ENCODE measurements at regions not wholly inside any gene's neighbourhood (a gene's known extent, or its start where the extent isn't known, plus 50 kb on each side); places are given as distances from the start of the nearest gene placed in this dataset.

DNA sequence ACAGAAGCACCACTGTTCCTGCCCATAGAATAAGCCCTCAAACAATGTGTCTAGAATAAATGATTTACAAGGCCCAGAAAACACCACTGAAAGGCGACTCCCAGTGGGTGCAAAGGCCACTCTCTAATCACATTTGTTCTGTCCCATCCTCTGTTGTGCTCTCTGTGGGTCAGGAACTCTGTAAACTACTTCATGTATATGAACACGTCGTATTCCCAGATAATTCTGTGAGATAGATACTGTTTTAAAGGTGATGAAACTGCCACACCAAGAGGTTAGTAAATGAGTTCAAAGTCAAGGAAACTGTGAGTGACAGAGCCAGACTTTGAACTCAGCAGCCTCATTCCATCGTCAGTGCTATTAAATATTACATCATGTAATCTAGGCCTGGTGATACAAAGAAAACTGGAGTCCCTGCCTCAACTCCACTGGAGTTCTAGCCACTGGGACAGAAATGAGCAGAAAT, 269.7 kb upstream of the DCC start (continued):
- TF ChIP-seq, protein P1, sequence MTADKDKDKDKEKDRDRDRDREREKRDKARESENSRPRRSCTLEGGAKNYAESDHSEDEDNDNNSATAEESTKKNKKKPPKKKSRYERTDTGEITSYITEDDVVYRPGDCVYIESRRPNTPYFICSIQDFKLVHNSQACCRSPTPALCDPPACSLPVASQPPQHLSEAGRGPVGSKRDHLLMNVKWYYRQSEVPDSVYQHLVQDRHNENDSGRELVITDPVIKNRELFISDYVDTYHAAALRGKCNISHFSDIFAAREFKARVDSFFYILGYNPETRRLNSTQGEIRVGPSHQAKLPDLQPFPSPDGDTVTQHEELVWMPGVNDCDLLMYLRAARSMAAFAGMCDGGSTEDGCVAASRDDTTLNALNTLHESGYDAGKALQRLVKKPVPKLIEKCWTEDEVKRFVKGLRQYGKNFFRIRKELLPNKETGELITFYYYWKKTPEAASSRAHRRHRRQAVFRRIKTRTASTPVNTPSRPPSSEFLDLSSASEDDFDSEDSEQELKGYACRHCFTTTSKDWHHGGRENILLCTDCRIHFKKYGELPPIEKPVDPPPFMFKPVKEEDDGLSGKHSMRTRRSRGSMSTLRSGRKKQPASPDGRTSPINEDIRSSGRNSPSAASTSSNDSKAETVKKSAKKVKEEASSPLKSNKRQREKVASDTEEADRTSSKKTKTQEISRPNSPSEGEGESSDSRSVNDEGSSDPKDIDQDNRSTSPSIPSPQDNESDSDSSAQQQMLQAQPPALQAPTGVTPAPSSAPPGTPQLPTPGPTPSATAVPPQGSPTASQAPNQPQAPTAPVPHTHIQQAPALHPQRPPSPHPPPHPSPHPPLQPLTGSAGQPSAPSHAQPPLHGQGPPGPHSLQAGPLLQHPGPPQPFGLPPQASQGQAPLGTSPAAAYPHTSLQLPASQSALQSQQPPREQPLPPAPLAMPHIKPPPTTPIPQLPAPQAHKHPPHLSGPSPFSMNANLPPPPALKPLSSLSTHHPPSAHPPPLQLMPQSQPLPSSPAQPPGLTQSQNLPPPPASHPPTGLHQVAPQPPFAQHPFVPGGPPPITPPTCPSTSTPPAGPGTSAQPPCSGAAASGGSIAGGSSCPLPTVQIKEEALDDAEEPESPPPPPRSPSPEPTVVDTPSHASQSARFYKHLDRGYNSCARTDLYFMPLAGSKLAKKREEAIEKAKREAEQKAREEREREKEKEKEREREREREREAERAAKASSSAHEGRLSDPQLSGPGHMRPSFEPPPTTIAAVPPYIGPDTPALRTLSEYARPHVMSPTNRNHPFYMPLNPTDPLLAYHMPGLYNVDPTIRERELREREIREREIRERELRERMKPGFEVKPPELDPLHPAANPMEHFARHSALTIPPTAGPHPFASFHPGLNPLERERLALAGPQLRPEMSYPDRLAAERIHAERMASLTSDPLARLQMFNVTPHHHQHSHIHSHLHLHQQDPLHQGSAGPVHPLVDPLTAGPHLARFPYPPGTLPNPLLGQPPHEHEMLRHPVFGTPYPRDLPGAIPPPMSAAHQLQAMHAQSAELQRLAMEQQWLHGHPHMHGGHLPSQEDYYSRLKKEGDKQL (CRISPR knock-in tag; IDR thresholded peaks at IDR 0.05; ENCODE audit: low read depth): peak; percentile 33; the same call in 1 of the 2 replicates
- TF ChIP-seq RFXAP (CRISPR knock-in tag; IDR thresholded peaks at IDR 0.05; ENCODE audit: borderline replicate concordance): no peak
- TF ChIP-seq, protein P2, sequence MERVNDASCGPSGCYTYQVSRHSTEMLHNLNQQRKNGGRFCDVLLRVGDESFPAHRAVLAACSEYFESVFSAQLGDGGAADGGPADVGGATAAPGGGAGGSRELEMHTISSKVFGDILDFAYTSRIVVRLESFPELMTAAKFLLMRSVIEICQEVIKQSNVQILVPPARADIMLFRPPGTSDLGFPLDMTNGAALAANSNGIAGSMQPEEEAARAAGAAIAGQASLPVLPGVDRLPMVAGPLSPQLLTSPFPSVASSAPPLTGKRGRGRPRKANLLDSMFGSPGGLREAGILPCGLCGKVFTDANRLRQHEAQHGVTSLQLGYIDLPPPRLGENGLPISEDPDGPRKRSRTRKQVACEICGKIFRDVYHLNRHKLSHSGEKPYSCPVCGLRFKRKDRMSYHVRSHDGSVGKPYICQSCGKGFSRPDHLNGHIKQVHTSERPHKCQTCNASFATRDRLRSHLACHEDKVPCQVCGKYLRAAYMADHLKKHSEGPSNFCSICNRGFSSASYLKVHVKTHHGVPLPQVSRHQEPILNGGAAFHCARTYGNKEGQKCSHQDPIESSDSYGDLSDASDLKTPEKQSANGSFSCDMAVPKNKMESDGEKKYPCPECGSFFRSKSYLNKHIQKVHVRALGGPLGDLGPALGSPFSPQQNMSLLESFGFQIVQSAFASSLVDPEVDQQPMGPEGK (CRISPR knock-in tag; IDR thresholded peaks at IDR 0.05): peak; percentile 31; the same call in 1 of the 2 replicates
- TF ChIP-seq SALL2 (CRISPR knock-in tag; IDR thresholded peaks at IDR 0.05): peak; percentile 55; the same call in 1 of the 2 replicates
- no peak for TF ChIP-seq ZNF747 (CRISPR knock-in tag; IDR thresholded peaks at IDR 0.05; ENCODE audit: borderline replicate concordance)
- no peak for TF ChIP-seq RFX1 (IDR thresholded peaks at IDR 0.05)
- TF ChIP-seq, protein P3, sequence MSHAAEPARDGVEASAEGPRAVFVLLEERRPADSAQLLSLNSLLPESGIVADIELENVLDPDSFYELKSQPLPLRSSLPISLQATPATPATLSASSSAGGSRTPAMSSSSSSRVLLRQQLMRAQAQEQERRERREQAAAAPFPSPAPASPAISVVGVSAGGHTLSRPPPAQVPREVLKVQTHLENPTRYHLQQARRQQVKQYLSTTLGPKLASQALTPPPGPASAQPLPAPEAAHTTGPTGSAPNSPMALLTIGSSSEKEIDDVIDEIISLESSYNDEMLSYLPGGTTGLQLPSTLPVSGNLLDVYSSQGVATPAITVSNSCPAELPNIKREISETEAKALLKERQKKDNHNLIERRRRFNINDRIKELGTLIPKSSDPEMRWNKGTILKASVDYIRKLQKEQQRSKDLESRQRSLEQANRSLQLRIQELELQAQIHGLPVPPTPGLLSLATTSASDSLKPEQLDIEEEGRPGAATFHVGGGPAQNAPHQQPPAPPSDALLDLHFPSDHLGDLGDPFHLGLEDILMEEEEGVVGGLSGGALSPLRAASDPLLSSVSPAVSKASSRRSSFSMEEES (CRISPR knock-in tag; IDR thresholded peaks at IDR 0.05): peak; percentile 39; the same call in 1 of the 2 replicates
- TF ChIP-seq YEATS2 (CRISPR knock-in tag; IDR thresholded peaks at IDR 0.05; ENCODE audit: borderline replicate concordance): peak; percentile 16; the same call in 1 of the 2 replicates
- no peak for TF ChIP-seq SAFB2 (CRISPR knock-in tag; IDR thresholded peaks at IDR 0.05; ENCODE audit: borderline replicate concordance, low read depth)
- TF ChIP-seq ZBTB8A (CRISPR knock-in tag; IDR thresholded peaks at IDR 0.05; ENCODE audit: borderline replicate concordance, low read depth): no peak
- TF ChIP-seq ZBTB21 (CRISPR knock-in tag; IDR thresholded peaks at IDR 0.05): peak; percentile 38; the same call in 1 of the 2 replicates
- TF ChIP-seq, protein P4, sequence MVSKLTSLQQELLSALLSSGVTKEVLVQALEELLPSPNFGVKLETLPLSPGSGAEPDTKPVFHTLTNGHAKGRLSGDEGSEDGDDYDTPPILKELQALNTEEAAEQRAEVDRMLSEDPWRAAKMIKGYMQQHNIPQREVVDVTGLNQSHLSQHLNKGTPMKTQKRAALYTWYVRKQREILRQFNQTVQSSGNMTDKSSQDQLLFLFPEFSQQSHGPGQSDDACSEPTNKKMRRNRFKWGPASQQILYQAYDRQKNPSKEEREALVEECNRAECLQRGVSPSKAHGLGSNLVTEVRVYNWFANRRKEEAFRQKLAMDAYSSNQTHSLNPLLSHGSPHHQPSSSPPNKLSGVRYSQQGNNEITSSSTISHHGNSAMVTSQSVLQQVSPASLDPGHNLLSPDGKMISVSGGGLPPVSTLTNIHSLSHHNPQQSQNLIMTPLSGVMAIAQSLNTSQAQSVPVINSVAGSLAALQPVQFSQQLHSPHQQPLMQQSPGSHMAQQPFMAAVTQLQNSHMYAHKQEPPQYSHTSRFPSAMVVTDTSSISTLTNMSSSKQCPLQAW (CRISPR knock-in tag; IDR thresholded peaks at IDR 0.05): peak; percentile 98
- no peak for TF ChIP-seq DNMT3B (CRISPR knock-in tag; conservative IDR thresholded peaks at IDR 0.05)
- TF ChIP-seq TBX2 (CRISPR knock-in tag; IDR thresholded peaks at IDR 0.05; ENCODE audit: borderline replicate concordance): peak; percentile 97
- TF ChIP-seq SOX6 (IDR thresholded peaks at IDR 0.05): no peak
- peak; percentile 99 for TF ChIP-seq SOX6 (CRISPR knock-in tag; IDR thresholded peaks at IDR 0.05)
- peak; percentile 83; the same call in 1 of the 2 replicates for TF ChIP-seq ZNF317 (CRISPR knock-in tag; IDR thresholded peaks at IDR 0.05)
- no peak; the same call in 1 of the 2 replicates for TF ChIP-seq RXRA (CRISPR knock-in tag; IDR thresholded peaks at IDR 0.05)
- peak; percentile 36; the same call in 1 of the 2 replicates for TF ChIP-seq KDM3A (CRISPR knock-in tag; IDR thresholded peaks at IDR 0.05; ENCODE audit: low read depth)
- peak; percentile 53 for TF ChIP-seq ZFX (CRISPR knock-in tag; IDR thresholded peaks at IDR 0.05; ENCODE audit: low read depth)

Measured in HepG2 (cell line).